ENCODE measurements at regions not wholly inside any gene's neighbourhood (a gene's known extent, or its start where the extent isn't known, plus 50 kb on each side); places are given as distances from the start of the nearest gene placed in this dataset.

DNA sequence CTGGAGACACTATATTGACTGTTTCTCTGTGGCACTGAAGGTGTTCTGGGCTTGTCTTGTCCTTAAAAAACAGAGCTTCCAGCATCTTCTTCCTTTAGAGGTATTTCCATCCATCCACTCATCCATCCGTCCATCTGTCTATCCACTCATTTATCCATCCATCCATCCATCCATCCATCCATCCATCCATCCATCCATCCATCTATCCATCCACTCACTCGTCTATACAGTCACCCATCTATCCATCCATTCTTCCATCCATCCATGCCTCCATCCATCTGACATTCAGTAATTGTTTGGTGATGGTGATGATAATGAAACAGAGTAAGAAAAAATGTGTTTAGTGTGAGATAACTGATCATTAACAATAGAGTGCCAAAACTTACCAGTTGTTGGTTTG is 334.8 kb downstream of the NSG2 start:
- no peak for DNase-seq

DNA sequence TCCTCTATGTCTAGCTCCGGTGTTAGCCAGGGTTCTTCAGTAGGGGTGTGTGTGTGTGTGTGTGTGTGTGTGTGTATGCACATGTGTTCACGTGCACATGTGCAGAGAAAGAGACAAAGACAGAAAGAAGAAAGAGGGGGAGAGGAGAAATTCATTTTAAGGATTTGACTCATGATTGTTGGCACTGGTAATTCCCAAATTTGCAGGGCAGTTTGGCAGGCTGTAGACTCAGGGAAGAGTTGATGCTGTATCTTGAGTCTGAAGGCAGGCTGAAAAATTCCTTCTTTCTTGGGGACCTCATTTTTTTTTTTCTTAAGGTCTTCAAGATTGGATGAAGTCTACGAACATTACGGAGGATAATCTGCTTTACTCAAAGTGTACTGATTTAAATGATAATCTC is 335.7 kb downstream of the NSG2 start:
- DNase-seq, result no peak

DNA sequence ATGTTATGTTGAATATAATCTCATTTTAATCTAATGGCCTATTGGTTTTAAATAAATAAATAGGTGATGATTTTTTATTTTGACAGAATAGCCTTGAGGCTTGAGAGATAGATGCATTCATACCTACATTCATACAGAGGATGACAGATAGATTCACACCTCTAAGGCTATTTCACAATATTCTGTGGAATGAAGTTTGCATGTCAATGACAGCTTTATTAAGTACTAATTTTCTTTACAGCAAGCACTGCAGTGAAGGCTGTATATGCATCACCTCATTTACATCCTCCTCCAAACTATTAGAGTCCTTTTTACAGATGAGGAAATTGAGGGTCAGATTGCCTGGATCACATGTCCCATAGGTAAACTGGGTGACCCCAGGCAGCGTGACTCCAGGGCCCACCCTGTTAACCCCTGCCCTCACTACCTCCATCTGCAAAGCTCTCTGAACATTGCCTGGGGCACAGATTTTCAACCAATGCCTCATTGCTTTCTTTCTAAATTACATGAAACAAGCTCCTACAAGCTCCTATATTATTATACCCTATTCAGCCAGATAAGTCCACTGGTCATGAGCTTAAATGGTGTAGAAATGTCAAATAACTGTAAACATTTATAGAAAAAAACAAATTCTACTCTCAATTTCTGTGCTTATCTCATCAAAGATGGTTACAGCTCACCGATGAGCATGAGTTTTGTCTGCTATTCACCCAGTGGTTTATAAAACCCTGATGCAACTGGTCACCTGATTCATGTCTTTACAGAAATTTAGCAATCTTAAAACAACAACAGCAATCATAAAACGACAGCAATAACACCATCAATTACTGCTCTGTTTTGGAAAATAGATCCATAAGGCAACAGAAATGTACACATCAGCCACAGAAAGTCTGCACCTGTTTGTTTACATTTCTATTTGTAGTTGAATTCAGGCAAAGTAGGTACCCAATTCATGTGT is 338.0 kb downstream of the NSG2 start:
- no peak for DNase-seq

DNA sequence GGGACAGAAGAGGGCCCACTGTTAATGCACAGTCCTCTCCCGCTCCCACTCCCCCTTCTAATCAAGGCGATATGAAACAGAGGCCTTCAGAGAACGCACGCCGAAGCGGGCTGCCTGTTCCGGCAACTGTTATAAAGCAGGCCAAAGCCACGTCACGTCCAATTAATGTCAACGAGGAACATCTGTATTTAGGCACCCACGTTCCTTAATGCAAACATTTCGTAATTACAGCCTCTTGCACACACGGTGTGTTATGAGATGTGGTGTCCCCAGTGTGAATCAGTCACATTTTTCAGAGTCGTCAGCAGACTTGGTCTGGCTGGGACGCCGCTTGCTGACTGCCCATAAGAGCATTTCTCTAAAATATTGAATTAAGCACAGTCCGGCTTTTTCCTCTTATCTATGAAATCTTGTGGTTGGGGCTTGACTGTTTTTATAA is 339.0 kb downstream of the NSG2 start:
- no peak for DNase-seq

DNA sequence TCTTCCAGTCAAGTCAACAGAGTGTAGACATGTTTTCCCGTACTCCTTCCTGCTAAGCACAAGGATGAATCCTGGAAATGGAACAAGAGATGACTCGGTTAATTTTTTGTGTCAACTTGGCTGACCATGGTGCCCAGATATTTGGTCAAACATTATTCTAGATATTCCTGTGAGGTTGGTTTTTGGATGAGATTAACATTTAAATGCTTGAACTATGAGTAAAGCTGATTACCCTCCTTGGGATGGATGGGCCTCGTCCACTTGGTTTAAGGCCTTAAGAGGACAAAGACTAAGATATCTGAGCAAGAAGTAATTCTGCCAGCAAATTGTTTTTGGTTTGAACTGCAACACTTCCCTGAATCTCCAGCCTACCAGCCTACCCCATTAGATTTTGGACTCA is 338.1 kb upstream of the MSX2 start:
- no peak for DNase-seq

DNA sequence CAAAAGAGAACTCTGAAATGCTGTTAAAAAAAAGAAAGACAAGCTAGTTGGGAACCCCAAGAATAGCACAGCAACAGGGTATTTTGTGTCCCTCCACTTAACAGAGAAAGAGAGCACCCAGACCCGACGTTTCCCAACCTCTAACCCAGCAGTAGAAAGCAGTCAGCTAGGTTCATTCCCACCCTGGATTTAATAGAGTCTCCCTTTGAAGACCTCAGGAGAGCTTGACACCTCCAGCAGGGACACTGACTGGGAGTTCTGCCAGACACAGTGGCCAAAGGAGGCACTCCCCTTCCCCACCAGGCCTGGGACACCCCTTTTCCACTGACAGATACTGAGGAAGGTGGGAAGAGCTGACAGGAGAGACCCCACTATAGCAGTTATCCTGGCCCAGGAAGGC is 337.5 kb upstream of the MSX2 start:
- DNase-seq, result no peak

DNA sequence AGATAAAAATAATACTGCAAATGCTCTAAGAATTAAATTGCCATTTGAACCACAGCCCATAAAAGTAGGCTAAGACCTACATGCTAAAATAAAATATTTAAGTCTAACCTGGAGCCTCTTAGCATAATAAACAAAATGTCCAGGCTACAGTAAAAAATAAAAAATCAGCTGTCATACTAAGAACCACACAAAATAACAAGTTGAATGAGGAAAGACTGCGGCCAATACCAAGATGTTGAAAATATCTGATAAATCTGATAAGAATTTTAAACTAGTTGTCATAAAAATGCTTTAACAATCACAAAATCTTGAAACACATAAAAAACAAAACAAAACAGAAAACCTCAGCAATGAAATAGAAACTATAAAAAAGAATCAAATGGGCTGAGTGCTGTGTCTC is 336.9 kb upstream of the MSX2 start:
- DNase-seq, result no peak

DNA sequence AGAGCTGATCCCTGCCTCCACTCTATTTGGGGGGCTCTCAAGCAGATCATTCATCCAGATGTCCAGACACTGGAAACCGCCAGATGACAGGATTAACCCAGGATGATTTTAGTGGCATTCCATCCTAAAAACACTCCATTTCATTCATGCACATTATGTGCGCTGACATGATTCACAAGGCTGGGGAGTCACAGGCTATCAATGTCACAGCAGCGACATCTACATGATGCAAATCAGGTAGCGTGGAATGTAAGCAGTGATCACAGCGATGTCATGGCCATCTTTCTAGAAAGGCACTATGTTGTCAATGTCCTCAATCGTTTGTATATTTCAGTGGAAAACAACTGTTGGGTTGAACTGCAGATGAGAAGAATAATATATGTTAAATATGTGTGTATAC is 331.5 kb upstream of the MSX2 start:
- DNase-seq, result no peak

DNA sequence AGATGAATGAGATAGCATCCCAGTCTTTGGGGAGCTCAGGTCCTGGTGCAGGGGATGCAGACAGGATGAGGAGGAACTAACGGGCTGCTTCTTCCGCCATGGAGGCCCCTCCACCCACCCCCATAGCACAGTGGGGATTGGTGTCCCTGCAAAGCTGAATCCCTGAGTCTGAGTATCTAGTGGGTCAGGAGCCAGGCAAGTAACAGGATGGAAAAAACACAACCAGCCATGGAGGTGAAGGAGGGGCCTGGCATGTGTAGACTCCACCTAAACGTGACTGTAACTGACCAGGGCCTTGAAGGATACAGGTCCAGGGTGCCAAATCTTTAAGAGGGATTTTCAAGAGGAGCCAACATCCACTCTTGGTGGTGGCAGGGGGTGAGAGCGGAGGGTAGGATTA is 327.8 kb upstream of the MSX2 start:
- DNase-seq, result no peak

DNA sequence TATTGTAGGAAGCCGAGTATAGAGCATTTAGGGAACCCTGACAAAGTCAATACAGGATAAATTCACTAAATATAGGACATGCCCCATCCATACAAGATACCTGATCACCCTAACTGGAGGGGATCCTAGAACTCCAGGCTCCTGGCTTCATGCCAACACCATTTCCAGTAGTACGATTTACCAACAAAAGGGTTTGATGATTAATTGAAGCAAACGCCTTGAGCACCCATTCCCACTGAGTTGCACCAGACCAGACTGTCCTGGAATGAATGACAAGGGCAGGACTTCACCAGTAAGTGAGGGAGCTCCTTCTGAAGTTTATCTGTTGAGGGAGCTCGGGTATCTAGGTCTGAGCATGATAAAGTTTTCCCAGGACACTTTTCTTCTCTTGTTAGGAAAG is 327.2 kb upstream of the MSX2 start:
- no peak for DNase-seq

DNA sequence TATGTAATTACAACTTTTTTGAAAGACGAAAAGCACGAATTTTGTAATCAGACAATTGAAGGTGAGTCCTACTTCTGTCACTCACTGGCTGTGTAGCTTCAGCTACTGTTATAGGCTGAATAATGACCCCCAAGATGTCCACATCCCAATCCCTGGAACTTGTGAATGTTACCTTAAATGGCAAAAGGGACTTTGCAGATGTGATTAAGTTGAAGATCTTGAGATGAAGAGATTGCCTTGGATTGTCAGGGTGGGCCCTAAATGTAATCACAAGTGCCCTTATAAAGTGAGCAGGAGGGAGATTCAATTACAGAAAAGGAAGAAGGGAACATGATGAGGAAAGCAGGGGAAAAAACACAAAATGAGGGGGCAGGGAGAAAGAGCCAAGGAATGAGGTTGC is 326.2 kb upstream of the MSX2 start:
- DNase-seq, result no peak

DNA sequence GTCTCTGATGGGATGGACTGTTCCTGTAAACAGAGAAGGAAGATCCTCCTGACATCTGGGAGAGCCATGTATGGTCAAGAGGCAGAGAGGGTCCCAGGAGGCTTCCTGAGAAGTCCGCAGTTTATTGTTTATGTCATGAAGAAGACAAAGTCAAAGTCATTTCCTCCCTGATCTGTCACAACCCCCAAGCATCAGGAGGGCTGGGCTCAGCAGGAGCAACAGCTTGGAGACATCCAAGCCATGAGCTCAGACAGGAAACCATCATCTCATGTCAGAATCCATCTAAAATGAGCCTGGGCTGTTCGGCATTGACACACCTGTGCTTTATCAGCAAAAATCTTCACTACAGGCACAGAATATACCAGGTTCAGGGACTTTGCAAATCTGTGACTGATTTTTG is 325.0 kb upstream of the MSX2 start:
- no peak for DNase-seq

DNA sequence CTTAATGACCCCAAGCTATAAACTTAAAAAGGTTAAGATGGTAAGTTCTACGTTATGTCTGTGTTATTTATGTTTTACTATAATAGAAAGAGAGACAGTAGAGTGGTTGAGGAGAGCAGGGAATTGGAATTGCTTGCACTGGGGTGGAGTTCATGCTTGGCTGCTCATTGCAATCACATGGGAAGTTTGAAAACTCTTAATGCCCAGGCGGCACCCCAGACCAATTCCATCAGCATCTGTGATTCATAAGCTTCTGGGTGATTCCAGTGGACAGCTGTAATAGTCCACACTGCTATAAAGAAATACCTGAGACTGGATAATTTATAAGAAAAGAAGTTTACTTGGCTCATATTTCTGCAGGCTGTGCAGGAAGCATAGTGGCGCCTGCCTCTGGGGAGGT is 323.9 kb upstream of the MSX2 start:
- no peak for DNase-seq

DNA sequence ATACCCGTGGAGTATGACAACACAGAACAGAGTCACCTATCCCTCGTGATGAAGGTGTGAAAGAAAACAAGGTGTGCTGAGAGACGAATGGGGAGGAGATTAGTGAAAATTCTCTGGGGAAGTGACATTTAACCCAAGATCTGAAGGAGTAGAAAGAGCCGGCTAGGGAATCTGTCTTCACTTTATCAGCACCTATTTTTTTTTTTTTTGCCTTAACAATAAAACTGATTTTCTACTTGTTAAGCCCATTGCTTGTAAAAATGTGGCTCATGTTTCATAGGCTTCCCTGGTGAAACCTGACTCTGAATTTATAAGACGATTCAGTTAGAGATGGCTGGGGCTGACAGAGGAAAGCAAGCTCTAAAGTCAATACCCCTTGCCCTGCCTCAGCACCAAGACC is 322.6 kb upstream of the MSX2 start:
- DNase-seq, result no peak

DNA sequence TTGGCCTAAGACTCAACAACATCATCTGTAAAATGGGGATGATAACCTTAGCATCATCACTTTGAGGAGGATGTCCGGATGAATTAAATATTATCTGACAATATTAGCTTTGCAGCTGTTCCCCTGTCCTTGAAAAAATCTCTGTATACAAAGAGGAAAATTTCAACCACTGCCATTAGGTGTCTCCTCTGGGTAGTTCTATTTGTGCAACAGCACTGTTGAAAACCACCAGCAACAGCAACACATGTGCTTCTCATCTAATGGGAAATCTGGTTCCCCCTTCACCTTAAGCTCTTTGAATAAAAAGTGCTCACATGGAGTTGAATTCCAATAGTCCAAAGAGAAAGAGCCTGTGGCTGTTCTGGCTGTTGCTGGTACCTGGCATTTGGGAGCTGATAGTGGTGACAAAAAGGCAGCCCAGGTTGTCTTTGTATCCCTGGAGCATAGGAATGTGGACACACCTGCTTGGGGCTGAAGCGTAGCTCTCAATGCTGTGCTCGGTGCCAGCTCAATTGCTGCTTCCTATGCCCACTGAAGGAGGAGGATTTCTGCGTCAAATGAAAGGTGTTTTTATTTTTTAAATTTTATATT is 322.1 kb upstream of the MSX2 start:
- no peak for DNase-seq

DNA sequence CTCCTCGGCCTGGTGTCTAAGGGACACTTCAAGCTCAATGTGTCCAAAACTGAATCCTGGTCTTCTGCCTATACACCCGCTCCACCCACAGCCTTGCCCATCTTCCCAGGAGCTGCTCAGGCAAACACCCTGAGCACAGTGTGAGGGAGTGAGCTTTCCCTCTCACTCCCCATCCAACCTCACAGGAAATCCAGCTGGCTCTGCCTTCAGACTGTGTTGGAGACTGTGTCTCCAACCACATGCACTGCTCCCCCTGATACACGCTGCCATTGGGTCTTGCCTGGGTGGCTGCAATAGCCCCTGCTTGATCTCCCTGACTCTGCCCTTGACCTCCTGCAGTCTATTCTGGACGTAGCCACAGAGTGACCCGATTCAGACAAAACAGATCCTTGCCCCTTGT is 319.5 kb upstream of the MSX2 start:
- no peak for DNase-seq

DNA sequence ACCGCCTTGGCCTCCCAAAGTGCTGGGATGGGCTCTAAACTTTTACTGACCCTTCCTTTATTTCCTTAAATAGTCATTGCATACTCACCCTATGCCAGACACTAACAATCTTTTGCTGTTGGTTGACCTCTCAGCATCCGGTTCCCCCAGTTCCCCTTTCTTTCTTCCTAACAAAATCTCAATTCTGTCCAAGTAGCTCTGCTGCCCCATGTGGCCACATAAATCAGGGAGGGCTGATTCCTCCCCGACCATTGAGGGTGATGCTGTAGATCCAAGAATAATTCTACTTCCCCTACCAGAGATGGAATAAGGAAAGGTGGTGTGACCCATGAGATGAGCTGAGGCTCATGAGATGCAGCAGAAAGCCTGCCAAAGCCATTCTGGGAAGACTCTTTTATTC is 315.3 kb upstream of the MSX2 start:
- no peak for DNase-seq

DNA sequence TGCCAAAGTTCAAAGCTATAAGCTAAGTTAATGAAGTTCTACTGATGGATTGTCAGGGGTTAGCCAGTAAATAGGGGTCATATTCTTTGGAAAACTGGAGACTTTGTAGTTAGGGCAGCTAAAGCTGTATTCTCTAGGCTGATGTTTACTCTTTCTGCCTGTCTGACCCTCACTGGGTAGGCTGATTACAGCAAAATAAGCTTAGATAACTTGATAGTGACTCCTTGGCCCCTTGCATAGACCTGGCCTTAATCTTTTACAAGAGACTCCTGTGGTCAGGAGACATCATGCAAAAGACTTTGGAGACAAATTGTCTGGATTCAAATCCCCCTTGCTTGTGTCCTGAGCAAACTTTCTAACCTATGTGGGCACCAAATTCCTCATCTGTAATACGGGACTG is 314.4 kb upstream of the MSX2 start:
- DNase-seq, result no peak

DNA sequence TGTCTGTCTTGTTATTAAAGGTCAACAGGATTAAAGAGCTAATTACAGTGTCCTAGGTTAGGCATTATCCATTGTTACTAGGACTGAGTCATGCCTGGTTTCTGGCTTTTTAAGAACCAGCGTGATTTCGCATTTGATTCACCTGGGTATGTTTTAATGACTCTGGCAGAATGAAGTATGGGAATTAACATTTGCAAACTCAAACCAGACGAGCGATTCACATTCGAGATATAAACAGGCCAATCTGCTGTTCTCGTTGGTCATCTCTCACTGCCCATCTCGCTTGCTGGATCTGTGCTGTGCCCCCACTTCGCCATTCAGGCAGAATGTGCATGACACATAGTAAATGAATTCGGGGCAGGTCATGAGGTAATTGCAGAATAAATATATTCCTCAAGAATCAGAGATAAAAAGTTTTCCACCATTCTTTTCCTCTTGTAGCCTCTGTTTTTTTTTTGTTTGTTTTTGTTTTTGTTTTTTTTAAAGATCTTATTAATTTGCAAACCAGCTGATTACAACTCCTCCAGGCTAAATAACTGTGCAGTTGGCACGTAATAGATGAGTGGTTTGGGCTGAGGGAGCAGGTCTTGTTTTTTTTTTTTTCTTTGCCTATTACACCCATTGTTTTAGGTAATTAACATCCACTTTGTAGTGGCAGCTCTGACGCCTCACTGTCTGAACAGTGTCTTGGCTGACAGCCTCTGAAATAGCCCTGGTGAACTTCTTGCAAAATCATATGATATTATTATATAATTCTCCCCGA is 313.5 kb upstream of the MSX2 start:
- DNase-seq, result no peak

DNA sequence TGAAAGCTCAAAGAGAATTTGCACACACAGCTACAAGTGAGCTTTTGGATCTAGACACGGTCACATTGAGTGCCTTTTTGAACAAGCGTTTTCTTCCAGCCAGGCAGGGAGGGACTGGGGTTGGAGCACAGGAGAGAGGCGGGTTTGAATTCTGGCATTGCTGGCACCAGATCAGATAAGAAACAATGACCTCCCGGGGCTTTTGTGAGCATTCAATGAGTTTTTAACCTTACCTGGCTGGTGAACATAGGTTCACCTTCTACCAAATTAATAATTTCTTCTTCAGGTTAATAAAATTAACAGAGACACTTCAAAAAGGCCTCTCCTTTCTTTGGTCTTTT is 312.9 kb upstream of the MSX2 start:
- DNase-seq, result no peak

DNA sequence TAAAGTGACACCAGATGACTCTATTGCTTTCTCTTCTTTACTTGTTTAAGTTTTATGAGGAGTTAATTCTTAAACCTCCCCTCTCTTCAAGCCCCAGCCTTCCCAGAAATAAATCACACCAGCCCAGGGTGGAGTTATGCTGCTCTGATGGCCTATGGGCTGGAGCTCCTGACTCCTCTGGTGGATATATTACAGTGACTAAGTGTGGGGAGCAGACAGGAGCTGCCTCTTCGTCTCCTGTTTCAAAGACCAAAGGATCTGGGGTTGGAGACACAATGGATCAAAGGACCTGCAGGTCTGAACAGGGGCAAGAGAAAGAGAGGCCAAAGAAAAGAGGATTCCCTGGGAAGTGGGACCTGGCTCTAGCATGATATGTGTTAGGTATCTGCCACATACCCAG is 312.0 kb upstream of the MSX2 start:
- DNase-seq, result no peak

DNA sequence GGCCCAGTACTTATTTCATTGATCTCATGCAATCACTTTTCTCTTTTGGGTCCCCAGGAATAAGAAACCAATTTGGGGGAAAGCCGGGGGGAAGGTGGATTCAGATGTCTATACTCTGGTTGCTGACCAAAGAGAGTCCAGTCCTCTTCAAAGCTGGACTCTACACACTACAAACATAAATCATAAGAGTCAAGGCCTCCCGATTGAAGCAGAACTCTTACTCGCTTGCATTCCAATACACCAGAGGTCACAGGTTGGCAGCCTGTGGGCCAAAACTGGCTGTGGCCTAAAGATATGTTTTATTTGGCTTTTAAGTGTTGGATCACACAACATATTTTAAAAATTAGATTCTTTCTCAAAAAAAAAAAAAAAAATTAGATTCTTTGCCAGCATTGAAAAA is 311.4 kb upstream of the MSX2 start:
- DNase-seq, result no peak

DNA sequence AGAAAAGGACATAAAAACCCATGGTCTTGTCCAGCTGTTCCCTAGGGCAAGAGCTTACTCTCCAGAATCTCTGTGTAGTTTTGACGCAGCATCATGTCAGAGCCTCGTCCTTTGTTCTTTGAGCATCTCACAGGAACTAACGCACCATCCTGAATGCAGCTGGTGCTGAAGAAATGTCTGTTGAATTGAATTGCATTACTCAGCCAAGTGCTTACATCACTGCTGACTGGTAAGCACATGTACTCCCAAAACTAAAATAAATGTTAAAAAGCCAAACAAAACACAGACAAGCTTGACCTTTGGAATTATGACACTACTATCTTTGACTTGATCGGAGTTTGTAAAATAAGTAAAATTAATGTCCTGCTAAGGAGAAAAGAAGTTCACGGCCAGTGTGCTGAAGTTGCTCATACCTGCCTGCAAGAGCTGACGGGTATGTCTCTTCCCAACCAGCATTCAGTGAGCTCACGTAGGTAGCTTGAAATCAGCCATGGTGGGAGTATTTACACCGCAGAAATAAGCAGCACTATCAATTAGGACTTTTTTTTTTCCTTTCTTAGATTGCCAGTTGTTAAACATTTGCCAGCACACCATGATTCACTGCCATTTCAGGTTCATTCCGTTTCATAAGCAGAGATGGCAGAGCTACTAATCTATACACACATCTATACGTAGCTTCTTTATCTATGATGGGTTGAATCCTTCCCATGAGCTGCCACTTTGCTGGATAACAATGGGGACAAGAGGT is 310.6 kb upstream of the MSX2 start:
- no peak for DNase-seq
